ENCODE measurements at regions not wholly inside any gene's neighbourhood (a gene's known extent, or its start where the extent isn't known, plus 50 kb on each side); places are given as distances from the start of the nearest gene placed in this dataset.

DNA sequence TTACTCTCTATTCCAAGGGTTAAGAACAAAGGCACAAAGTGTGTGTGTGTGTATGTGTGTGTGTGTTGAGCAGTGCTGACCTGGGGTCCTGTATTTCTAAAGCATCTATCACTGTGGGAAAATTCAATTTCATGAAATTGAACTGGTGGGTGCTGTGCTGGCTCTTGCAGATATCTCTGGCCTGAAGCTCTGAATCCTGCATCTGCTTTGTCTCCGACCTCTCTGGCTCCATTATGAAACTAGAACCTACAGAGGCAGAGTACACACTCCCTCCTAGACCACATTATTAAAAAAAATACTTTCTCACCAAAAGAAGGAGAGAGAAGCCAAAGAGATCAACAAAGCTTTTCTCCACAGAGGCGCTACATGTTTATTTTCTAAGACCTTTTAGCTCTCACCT lies 88.4 kb upstream of the PDE4B start:
- in situ Hi-C loops (cut with MboI; ENCODE audit: low pct_unique_long_range_greater_than_20kb, low sequenced_read_pairs), result loop anchor here (25.0 kb wide), 1 partner anchor 533 kb away; no protein-coding TSS in a partner anchor
- no peak for DNase-seq

DNA sequence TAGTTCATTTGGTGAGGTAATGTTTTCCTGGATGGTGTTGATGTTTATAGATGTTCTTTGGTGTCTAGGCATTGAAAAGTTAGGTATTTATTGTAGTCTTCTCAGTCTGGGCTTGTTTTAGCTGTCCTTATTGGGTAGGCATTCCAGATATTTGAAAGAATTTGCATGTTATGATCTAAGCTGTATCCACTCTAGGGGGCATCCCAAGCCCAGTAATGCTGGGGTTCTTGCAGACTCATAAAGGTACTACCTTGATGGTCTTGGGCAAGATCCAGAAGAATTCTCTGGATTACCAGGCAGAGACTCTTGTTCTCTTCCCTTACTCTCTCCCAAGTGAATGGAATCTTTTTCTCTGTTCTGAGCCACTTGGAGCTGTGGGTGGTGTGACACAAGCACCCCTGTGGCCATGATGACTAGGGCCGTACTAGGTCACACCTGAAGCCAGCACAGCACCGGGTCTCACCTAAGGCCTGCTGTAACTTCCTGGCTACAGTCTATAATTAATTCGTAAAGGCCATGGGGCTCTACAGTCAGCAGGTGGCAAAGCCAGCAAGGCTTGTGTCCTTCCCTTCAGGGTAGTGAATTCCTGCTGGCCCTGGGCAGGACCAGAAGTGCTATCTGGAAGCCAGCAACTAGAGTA lies 74.8 kb upstream of the PDE4B start:
- DNase-seq, result peak; percentile 25
- in situ Hi-C loops (cut with MboI; ENCODE audit: low pct_unique_long_range_greater_than_20kb, low sequenced_read_pairs), result loop anchor here (25.0 kb wide), 1 partner anchor 519 kb away; no protein-coding TSS in a partner anchor

DNA sequence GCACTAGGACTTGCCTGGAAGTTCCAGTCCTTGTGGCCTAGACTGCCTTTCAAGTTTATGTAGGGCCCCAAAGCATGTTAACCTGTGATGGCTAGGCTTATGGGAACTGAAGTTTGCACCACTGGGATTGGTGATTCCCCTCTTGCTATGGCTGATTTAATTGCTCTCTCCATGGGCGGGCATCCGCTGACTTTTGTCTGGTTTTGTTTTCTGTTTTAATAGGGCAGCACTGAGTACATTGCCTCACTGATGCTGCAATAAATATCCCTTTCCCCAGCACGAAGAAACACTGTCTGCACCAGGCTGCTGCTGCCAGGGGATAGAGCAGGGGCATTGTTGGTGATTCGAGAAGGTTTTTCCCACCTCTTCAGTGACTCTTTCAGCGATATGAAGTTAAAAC lies 73.3 kb upstream of the PDE4B start:
- DNase-seq, result no peak
- in situ Hi-C loops (cut with MboI; ENCODE audit: low pct_unique_long_range_greater_than_20kb, low sequenced_read_pairs), result loop anchor here (25.0 kb wide), 1 partner anchor 518 kb away; no protein-coding TSS in a partner anchor

DNA sequence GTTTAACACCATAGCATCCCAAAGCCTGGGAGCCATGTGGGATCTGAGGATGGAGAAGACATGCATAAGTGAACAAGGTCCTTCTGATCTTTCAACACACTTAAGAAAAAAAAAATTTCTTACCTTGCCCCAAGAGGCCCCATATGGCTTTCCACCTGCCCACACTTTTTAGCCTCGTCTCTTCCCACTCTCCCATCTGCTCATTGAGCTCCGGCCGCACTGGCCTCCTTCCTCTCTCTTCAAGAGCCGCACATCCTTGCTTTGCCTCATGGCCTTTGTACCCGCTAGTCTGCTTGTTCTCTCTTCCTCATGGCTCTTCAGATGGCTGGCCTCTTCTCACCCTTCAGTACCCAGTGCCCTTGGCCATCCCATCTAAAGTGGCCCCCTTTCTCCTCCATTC lies 70.2 kb upstream of the PDE4B start:
- DNase-seq, result no peak
- in situ Hi-C loops (cut with MboI; ENCODE audit: low pct_unique_long_range_greater_than_20kb, low sequenced_read_pairs), result loop anchor here (25.0 kb wide), 1 partner anchor 515 kb away; no protein-coding TSS in a partner anchor

DNA sequence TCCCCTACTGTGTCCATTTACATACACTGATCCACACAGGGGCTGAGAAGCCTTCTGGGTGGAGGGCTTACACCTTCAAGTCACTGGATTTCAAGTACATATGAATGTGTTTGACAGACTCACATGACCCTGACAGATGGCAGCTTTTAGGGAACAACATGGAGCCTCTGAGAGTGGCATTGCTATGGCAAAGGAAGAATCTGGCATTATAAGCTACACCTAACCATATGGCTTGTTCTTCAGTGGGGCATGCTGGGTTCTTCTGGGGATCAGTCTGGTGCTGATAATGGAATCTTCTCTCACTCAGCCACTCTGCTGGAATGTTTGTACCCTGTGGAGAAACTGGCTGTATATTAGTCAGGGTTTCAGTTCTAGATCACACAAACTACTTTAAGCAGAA lies 68.5 kb upstream of the PDE4B start:
- in situ Hi-C loops (cut with MboI; ENCODE audit: low pct_unique_long_range_greater_than_20kb, low sequenced_read_pairs), result loop anchor here (25.0 kb wide), 1 partner anchor 513 kb away; no protein-coding TSS in a partner anchor
- DNase-seq, result no peak

DNA sequence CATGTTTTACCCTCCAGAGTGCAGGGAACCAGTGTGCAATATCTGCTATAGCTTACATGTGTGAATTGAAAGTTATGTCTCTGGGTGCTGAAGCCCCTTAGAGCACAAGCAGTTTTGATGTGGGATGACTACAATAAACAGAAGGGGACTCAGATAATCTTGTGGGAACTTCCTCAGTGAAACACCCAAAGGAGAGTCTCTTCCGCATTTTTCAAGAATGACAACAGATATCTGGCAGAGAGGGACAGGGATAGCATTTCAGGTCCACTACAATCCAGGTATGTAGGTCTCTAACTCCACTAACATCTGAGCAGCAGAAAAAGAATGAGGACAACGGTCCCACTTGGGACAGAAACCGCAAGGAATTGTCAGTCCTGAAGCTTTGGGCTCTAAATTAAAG lies 67.6 kb upstream of the PDE4B start:
- in situ Hi-C loops (cut with MboI; ENCODE audit: low pct_unique_long_range_greater_than_20kb, low sequenced_read_pairs), result no loop called here
- DNase-seq, result peak; percentile 25

DNA sequence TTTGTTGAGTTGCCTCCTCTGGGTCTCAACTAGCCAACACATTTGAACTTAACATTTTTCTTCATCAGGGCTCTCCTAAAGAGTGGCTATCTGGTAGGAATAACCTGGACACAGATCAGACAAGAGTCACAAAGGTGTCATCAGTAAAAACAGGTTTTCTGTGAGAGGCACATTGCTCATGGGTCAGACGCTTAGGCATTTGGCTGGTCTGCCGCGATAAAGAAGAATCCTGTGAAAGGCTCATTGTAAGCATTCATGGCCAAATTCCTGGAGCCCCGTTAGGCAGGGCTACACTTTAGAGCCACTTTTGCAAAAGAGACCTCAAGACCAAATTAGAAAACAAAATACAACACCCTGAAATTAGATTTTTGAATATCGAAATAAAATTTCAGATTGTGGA lies 64.2 kb upstream of the PDE4B start:
- no peak for DNase-seq
- in situ Hi-C loops (cut with MboI; ENCODE audit: low pct_unique_long_range_greater_than_20kb, low sequenced_read_pairs), result no loop called here

DNA sequence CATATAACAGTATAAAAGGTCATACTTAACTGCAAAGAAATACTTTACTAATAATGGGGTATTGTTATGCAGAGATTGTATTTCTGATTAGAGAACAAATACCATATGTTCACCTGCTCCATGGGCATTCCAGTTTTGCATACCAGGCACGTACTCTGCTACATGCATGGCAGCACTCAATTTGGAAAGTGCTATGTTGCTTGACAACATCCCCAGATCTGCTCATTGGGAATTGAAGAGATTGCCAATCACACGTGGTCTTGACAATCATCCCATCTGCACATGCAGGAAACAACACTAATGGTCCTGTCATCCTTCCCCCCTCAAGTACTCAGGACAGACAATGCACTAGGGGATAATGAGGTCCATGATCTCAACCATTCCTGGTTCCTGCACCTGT lies 63.4 kb upstream of the PDE4B start:
- in situ Hi-C loops (cut with MboI; ENCODE audit: low pct_unique_long_range_greater_than_20kb, low sequenced_read_pairs), result no loop called here
- no peak for DNase-seq

DNA sequence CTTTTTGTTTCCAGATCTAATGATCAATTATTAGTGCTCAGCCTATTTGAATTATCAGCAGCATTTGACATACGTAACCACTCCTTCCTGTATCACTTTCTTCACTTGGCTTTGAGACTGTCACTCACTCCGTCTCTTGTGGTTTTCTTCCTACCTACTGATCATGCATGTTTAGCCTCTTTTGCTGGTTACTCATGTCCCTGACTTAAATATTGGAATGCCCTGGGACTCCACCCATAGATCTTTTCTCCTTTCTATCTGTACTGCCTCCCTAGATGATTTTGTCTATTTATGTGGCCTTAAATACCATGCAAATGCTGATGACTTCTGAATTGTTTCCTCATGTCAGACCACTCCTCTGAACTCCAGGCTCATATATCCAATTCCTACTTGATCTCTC lies 57.7 kb upstream of the PDE4B start:
- in situ Hi-C loops (cut with MboI; ENCODE audit: low pct_unique_long_range_greater_than_20kb, low sequenced_read_pairs), result no loop called here
- DNase-seq, result no peak

DNA sequence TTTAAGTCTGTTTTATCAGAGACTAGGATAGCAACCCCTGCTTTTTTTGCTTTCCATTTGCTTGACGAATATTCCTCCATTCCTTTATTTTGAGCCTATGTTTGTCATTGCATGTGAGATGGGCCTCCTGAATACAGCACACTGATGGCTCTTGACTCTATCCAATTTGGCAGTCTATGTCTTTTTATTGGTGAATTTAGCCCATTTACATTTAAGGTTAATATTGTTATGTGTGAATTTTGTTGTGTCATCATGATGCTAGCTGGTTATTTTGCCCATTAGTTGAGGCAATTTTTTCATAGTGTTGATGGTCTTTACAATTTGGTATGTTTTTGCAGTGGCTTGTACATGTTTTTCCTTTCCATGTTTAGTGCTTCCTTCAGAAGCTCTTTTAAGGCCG lies 50.7 kb upstream of the PDE4B start:
- in situ Hi-C loops (cut with MboI; ENCODE audit: low pct_unique_long_range_greater_than_20kb, low sequenced_read_pairs), result no loop called here
- DNase-seq, result no peak
